HUES64 (cell line): ENCODE measurements at regions not wholly inside any gene's neighbourhood (a gene's known extent, or its start where the extent isn't known, plus 50 kb on each side); places are given as distances from the start of the nearest gene placed in this dataset.

Source experiments
- H3K27ac ChIP-seq: 2 replicates; pipeline ENCODE4 v1.7.0; 2013; ENCODE audit warnings: low read depth, low read length, inconsistent platforms
- H3K27me3 ChIP-seq: 2 replicates; pipeline ENCODE4 v1.6.1; 2013; ENCODE audit warnings: mild to moderate bottlenecking, low read length; ENCODE audit not compliant: insufficient read depth
- H3K36me3 ChIP-seq: 2 replicates; pipeline ENCODE4 v1.6.1; 2013; ENCODE audit warnings: mild to moderate bottlenecking, low read length; ENCODE audit not compliant: insufficient read depth
- H3K4me1 ChIP-seq: 2 replicates; pipeline ENCODE4 v1.6.1; 2013; ENCODE audit warnings: mild to moderate bottlenecking, low read length, moderate library complexity; ENCODE audit not compliant: insufficient read depth
- H3K4me3 ChIP-seq: 2 replicates; pipeline ENCODE4 v1.5.1; 2013; ENCODE audit warnings: mild to moderate bottlenecking, low read length, moderate library complexity
- H3K9ac ChIP-seq: 2 replicates; pipeline ENCODE4 v1.6.1; 2013; ENCODE audit warnings: mild to moderate bottlenecking, low read depth, low read length
- H3K9me3 ChIP-seq: 2 replicates; pipeline ENCODE4 v1.6.1; 2013; ENCODE audit warnings: low read depth, low read length; ENCODE audit not compliant: insufficient read depth
- whole genome bisulfite sequencing: fragments of 150-250, 120-280 bp; methylation state at CpG from one replicate; pipeline ENCODE4 v1.1.7; 2013; ENCODE audit warnings: missing lambda C conversion rate; 5-methylcytosine and 5-hydroxymethylcytosine counted together

- no peak overlapping the region for H3K4me3 ChIP-seq
- no peaks in the 10 kb centered on the region for H3K36me3 ChIP-seq
- 93% methylated on average over 16 of the region's 16 CpGs for WGBS
- H3K9me3 ChIP-seq = no peaks in the 10 kb centered on the region
- no peak overlapping the region for H3K27ac ChIP-seq
- no peak overlapping the region for H3K9ac ChIP-seq
- H3K4me1 ChIP-seq = no peaks in the 10 kb centered on the region
- no peaks in the 10 kb centered on the region for H3K27me3 ChIP-seq
These were observed 64.1 kb upstream of the SALL3 start for GRCh38 chr18:78915446-78916008.

GRCh38 chr18:78918707-78919106 is 60.9 kb upstream of the SALL3 start:
- Histone ChIP-seq H3K27ac (no peak overlapping the region), H3K36me3 (no peaks in the 10 kb centered on the region), H3K4me1 (no peaks in the 10 kb centered on the region), H3K9ac (no peak overlapping the region), H3K4me3 (no peak overlapping the region), H3K27me3 (no peaks in the 10 kb centered on the region), H3K9me3 (no peaks in the 10 kb centered on the region)
- WGBS = 87% methylated on average over 8 of the region's 8 CpGs

- H3K27me3 ChIP-seq = no peaks in the 10 kb centered on the region
- no peak overlapping the region for H3K4me3 ChIP-seq
- H3K36me3 ChIP-seq = no peaks in the 10 kb centered on the region
- no peak overlapping the region for H3K27ac ChIP-seq
- no peak overlapping the region for H3K9ac ChIP-seq
- no peaks in the 10 kb centered on the region for H3K9me3 ChIP-seq
- H3K4me1 ChIP-seq = no peaks in the 10 kb centered on the region
- WGBS = 94% methylated on average over 4 of the region's 5 CpGs
These were observed 59.7 kb upstream of the SALL3 start for GRCh38 chr18:78919956-78920355.

- no peaks in the 10 kb centered on the region for H3K4me1 ChIP-seq
- H3K9me3 ChIP-seq = no peaks in the 10 kb centered on the region
These were observed 59.0 kb upstream of the SALL3 start for GRCh38 chr18:78920456-78921138.

GRCh38 chr18:78922856-78923255 is 56.8 kb upstream of the SALL3 start:
- Histone ChIP-seq H3K4me1 (no peaks in the 10 kb centered on the region), H3K27ac (no peak overlapping the region), H3K27me3 (no peaks in the 10 kb centered on the region), H3K9me3 (no peaks in the 10 kb centered on the region), H3K36me3 (no peaks in the 10 kb centered on the region), H3K9ac (no peak overlapping the region), H3K4me3 (no peak overlapping the region)
- 92% methylated on average over 18 of the region's 18 CpGs for WGBS

More at GRCh38 chr18:78920456-78921138, 59.0 kb upstream of the SALL3 start:
- Histone ChIP-seq H3K36me3 (no peaks in the 10 kb centered on the region), H3K27me3 (no peaks in the 10 kb centered on the region), H3K4me3 (no peak overlapping the region), H3K27ac (no peak overlapping the region), H3K9ac (no peak overlapping the region)
- 97% methylated on average over 16 of the region's 17 CpGs for WGBS

DNA sequence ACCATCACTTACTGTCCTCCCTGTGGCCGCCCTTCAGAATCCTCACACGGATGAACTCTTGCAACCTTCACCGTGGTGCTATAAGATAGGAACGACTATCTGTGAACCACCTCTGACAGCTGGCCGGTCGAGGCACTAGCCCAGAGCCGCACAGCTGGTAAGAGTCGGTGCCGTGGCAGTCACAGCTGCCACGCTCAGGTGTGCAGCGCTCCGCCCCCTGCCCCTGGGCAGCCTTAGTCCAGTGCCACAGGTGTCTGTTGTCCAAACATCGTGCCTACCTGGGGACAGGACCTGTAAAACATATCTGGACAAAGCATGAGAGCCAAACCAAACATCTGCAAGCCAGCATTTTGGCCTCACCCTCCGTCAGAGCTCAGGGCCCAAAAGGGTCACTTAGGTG is 55.3 kb upstream of the SALL3 start:
- Histone ChIP-seq H3K9me3 (no peaks in the 10 kb centered on the region), H3K36me3 (no peaks in the 10 kb centered on the region), H3K4me3 (no peak overlapping the region), H3K27ac (no peak overlapping the region), H3K9ac (no peak overlapping the region), H3K4me1 (no peaks in the 10 kb centered on the region), H3K27me3 (no peaks in the 10 kb centered on the region)
- WGBS = 95% methylated on average over 14 of the region's 14 CpGs

- H3K27ac ChIP-seq = no peak overlapping the region
- no peak overlapping the region for H3K4me3 ChIP-seq
- no peaks in the 10 kb centered on the region for H3K27me3 ChIP-seq
- H3K9ac ChIP-seq = no peak overlapping the region
- 96% methylated on average over 43 of the region's 43 CpGs for WGBS
- H3K4me1 ChIP-seq = no peaks in the 10 kb centered on the region
- no peaks in the 10 kb centered on the region for H3K9me3 ChIP-seq
- H3K36me3 ChIP-seq = no peaks in the 10 kb centered on the region
These were observed 54.7 kb upstream of the SALL3 start for GRCh38 chr18:78924786-78925540.

DNA sequence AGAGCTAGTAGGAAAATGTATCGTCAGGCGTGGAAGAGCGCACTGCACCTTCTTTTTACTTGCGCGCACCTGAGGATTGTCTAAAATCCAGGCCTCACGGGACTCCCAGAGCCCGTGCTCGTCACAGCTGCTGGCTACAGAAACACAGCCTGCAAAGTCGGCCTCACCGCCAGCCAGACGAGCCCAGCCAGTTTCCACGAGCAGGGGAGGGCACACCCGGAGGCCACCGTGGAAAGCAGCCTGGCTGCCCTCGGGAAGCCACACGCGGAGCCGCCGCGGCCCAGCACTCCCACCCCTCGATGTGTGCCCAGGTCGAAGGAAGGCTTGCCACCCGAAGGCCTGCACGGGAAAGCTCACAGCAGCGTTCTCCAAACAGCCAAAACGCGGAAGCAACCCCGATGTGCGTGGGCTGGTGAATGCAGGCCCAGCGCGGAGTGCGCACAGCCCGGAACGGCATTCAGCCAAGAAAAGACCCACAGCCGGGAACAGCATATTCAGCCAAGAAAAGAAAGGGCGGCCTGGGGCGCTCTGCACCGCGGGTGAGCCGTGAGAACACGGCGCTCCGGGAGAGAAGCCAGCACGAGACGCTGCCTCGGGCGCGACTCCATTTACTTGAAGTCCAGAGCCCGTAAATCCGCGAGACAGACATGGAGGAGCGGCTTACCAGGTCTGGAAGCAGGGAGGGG is 53.9 kb upstream of the SALL3 start:
- H3K9me3 ChIP-seq = no peaks in the 10 kb centered on the region
- no peak overlapping the region for H3K27ac ChIP-seq
- WGBS = 96% methylated on average over 52 of the region's 52 CpGs
- no peak overlapping the region for H3K4me3 ChIP-seq
- no peaks in the 10 kb centered on the region for H3K27me3 ChIP-seq
- H3K36me3 ChIP-seq = no peaks in the 10 kb centered on the region
- H3K9ac ChIP-seq = no peak overlapping the region
- no peaks in the 10 kb centered on the region for H3K4me1 ChIP-seq

DNA sequence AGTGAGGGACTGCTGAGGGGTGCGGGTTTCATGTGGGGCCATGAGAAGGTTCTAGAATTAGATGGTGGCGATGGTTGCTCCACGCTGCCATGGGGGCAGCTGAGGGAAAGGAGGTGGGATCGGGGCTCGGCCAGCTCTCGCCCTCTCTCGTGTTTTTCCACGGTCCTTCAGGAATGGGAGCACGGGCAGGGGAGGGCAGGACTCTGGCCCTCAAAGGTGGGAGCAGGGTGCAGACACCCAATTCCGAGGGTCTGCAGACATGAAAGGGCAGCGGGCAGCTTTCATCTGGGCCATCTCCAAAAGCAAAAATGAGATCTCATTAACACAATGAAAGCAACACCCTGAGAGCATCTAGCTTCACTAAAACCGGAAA is 53.4 kb upstream of the SALL3 start:
- H3K36me3 ChIP-seq = no peaks in the 10 kb centered on the region
- H3K27ac ChIP-seq = no peak overlapping the region
- H3K4me3 ChIP-seq = no peak overlapping the region
- H3K9ac ChIP-seq = no peak overlapping the region
- H3K27me3 ChIP-seq = no peaks in the 10 kb centered on the region
- no peaks in the 10 kb centered on the region for H3K9me3 ChIP-seq
- WGBS = 96% methylated on average over 12 of the region's 12 CpGs
- no peaks in the 10 kb centered on the region for H3K4me1 ChIP-seq

DNA sequence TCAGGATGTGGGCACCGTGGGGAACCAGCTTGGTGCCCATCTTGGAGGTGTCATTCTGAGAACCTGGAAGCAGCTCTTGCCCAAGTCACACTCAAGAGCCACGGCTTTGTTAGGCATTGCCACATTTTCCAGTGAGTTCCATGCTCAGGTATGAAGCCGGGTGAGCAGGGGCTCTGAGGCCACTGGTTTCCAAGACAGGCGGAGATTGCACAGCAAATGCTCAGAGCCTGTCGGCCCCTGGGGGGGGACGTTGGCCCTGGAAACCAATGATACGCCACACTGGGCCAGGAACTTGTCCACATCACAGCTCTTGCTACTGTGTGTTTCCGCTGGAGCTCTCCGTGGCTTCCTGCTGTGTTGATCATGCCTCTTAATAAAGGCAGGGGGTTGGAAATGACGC is 52.5 kb upstream of the SALL3 start:
- Histone ChIP-seq H3K36me3 (no peaks in the 10 kb centered on the region), H3K9ac (no peak overlapping the region), H3K27me3 (no peaks in the 10 kb centered on the region), H3K4me1 (no peaks in the 10 kb centered on the region), H3K27ac (no peak overlapping the region), H3K9me3 (no peaks in the 10 kb centered on the region), H3K4me3 (no peak overlapping the region)
- 84% methylated on average over 10 of the region's 10 CpGs for WGBS

DNA sequence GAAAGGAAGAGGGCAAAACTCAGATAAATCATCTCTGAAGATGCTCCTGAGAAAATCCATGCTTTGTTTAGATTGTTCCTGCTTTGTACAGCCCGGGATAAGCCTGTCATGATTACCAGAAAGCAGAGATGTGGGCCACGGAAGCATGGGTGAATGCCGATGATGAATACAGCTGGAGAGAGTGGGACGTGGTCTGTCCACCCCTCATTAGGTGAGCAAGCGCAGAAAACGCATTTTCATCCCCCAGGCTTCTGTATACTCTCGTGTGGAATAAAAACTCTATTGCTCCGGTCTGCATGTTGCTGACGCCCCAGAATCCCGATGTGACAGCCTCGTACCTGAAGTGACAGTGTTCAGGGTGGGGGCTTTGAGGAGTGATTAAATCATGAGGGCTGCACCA is 52.0 kb upstream of the SALL3 start:
- Histone ChIP-seq H3K9me3 (no peaks in the 10 kb centered on the region), H3K36me3 (no peaks in the 10 kb centered on the region), H3K4me1 (no peaks in the 10 kb centered on the region), H3K27ac (no peak overlapping the region), H3K27me3 (no peaks in the 10 kb centered on the region), H3K4me3 (no peak overlapping the region), H3K9ac (no peak overlapping the region)
- WGBS = 95% methylated on average over 11 of the region's 11 CpGs
